ENCODE measurements at regions not wholly inside any gene's neighbourhood (a gene's known extent, or its start where the extent isn't known, plus 50 kb on each side); places are given as distances from the start of the nearest gene placed in this dataset.
"Not testable (repeated sequence)": the region's sequence is repeated elsewhere in the genome, so short reads cannot be mapped to it uniquely, and the experiment has no call there.

DNA sequence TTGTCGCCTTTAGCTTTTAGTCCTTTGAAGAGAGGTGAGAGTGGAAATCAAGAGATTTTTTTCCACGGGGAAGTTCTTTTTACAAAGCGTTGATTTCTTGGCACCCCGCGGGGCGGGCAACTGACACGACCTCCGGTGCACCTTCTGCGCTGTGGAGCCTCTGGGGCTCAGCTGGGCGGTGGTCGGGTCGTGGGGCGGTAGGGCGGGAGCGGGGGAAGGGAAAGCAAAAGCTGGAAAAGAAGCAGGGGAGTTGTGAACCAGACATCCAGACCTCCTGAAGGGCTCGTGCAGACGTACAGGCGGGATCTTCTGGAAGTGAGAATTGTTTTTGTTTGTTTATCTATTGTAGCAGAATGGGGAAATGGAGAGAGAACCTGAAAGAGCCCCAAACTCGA is 63.3 kb downstream of the PPIAL4A start:
- H3K9me3 ChIP-seq (ENCODE audit: control insufficient read depth, insufficient read depth, low read length); H3K4me1 ChIP-seq (ENCODE audit: control insufficient read depth, insufficient read depth, low read length); H3K4me3 ChIP-seq (ENCODE audit: low read length); H3K27me3 ChIP-seq (ENCODE audit: control insufficient read depth, insufficient read depth, low read length); DNase-seq (ENCODE audit: low read depth, low spot score); H3K36me3 ChIP-seq (ENCODE audit: control insufficient read depth, insufficient read depth, low read length); H3K27ac ChIP-seq (ENCODE audit: low read length): not testable (repeated sequence)
- no CpG with 5 or more reads among the region's 19 CpGs for WGBS (ENCODE audit: insufficient coverage, insufficient read length)

- WGBS (ENCODE audit: insufficient coverage, insufficient read length): no CpG with 5 or more reads among the region's 21 CpGs
- no peaks in the 10 kb centered on the region for H3K27me3 ChIP-seq (ENCODE audit: control insufficient read depth, insufficient read depth, low read length)
- no peak for DNase-seq (ENCODE audit: low read depth, low spot score)
- no peaks in the 10 kb centered on the region for H3K36me3 ChIP-seq (ENCODE audit: control insufficient read depth, insufficient read depth, low read length)
- H3K9me3 ChIP-seq (ENCODE audit: control insufficient read depth, insufficient read depth, low read length): no peaks in the 10 kb centered on the region
- H3K27ac ChIP-seq (ENCODE audit: low read length): no peak overlapping the region
- no peak overlapping the region for H3K4me3 ChIP-seq (ENCODE audit: low read length)
- no peaks in the 10 kb centered on the region for H3K4me1 ChIP-seq (ENCODE audit: control insufficient read depth, insufficient read depth, low read length)
Measured at GRCh38 chr1:120954736-120955135, 65.2 kb downstream of the PPIAL4A start.

DNA sequence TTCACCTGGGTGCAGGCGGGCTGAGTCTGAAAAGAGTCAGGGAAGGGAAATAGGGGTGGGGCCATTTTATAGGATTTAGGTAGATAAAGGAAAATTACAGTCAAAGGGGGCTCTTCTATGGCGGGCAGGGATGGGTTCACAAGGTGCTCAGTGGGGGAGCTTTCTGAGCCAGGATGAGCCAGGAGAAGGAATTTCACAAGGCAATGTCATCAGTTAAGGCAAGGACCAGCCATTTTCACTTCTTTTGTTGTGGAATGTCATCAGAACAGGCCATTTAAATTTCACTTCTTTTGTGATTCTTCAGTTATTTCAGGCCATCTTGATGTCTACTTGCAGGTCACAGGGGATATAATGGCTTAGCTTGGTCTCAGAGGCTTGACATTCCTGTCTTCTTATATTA is 66.4 kb downstream of the PPIAL4A start:
- H3K27me3 ChIP-seq (ENCODE audit: control insufficient read depth, insufficient read depth, low read length); H3K36me3 ChIP-seq (ENCODE audit: control insufficient read depth, insufficient read depth, low read length); H3K9me3 ChIP-seq (ENCODE audit: control insufficient read depth, insufficient read depth, low read length); H3K4me1 ChIP-seq (ENCODE audit: control insufficient read depth, insufficient read depth, low read length); H3K4me3 ChIP-seq (ENCODE audit: low read length); DNase-seq (ENCODE audit: low read depth, low spot score); H3K27ac ChIP-seq (ENCODE audit: low read length): not testable (repeated sequence)
- whole genome bisulfite sequencing (ENCODE audit: insufficient coverage, insufficient read length): no CpG with 5 or more reads among the region's 2 CpGs

GRCh38 chr1:120966018-120966417 is 76.4 kb downstream of the PPIAL4A start:
- DNase-seq (ENCODE audit: low read depth, low spot score); H3K9me3 ChIP-seq (ENCODE audit: control insufficient read depth, insufficient read depth, low read length); H3K4me1 ChIP-seq (ENCODE audit: control insufficient read depth, insufficient read depth, low read length); H3K4me3 ChIP-seq (ENCODE audit: low read length); H3K27ac ChIP-seq (ENCODE audit: low read length); H3K36me3 ChIP-seq (ENCODE audit: control insufficient read depth, insufficient read depth, low read length); H3K27me3 ChIP-seq (ENCODE audit: control insufficient read depth, insufficient read depth, low read length): not testable (repeated sequence)
- WGBS (ENCODE audit: insufficient coverage, insufficient read length): no CpG with 5 or more reads among the region's 5 CpGs

DNA sequence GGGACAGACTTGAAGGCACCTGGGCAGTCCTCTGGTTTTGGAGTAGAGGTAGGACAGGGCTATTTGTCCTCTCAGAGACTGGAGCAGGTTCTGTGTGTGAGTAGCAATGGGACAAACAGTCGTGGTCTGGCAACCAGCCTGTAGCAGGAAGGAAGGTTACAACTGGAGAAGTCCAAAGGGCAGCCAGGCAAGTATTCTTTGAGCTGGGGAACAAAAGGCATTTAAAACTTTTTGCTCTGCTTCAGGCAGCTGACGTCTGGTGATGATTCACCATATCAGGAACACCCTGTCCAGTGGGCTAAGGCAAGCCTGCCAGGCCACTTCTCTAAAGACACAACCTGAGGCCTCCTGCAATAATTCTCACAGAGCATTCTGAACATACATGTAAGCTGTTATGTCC is 83.3 kb downstream of the PPIAL4A start:
- H3K27ac ChIP-seq (ENCODE audit: low read length); H3K27me3 ChIP-seq (ENCODE audit: control insufficient read depth, insufficient read depth, low read length); H3K4me1 ChIP-seq (ENCODE audit: control insufficient read depth, insufficient read depth, low read length); H3K36me3 ChIP-seq (ENCODE audit: control insufficient read depth, insufficient read depth, low read length); H3K4me3 ChIP-seq (ENCODE audit: low read length); H3K9me3 ChIP-seq (ENCODE audit: control insufficient read depth, insufficient read depth, low read length); DNase-seq (ENCODE audit: low read depth, low spot score): not testable (repeated sequence)
- WGBS (ENCODE audit: insufficient coverage, insufficient read length): no CpG with 5 or more reads among the region's 2 CpGs

- H3K4me3 ChIP-seq (ENCODE audit: low read length); H3K27me3 ChIP-seq (ENCODE audit: control insufficient read depth, insufficient read depth, low read length); H3K27ac ChIP-seq (ENCODE audit: low read length); H3K4me1 ChIP-seq (ENCODE audit: control insufficient read depth, insufficient read depth, low read length); DNase-seq (ENCODE audit: low read depth, low spot score); H3K36me3 ChIP-seq (ENCODE audit: control insufficient read depth, insufficient read depth, low read length); H3K9me3 ChIP-seq (ENCODE audit: control insufficient read depth, insufficient read depth, low read length): not testable (repeated sequence)
- WGBS (ENCODE audit: insufficient coverage, insufficient read length): no CpG with 5 or more reads among the region's 4 CpGs
Measured at GRCh38 chr1:120973836-120974235, 84.3 kb downstream of the PPIAL4A start.

- not testable (repeated sequence) for H3K4me1 ChIP-seq (ENCODE audit: control insufficient read depth, insufficient read depth, low read length); H3K4me3 ChIP-seq (ENCODE audit: low read length); H3K27ac ChIP-seq (ENCODE audit: low read length); H3K9me3 ChIP-seq (ENCODE audit: control insufficient read depth, insufficient read depth, low read length); H3K36me3 ChIP-seq (ENCODE audit: control insufficient read depth, insufficient read depth, low read length); H3K27me3 ChIP-seq (ENCODE audit: control insufficient read depth, insufficient read depth, low read length); DNase-seq (ENCODE audit: low read depth, low spot score)
- WGBS (ENCODE audit: insufficient coverage, insufficient read length): no CpG with 5 or more reads among the region's 6 CpGs
Measured at GRCh38 chr1:120977279-120977678, 87.7 kb downstream of the PPIAL4A start.

- not testable (repeated sequence) for H3K4me1 ChIP-seq (ENCODE audit: control insufficient read depth, insufficient read depth, low read length); DNase-seq (ENCODE audit: low read depth, low spot score); H3K27ac ChIP-seq (ENCODE audit: low read length); H3K27me3 ChIP-seq (ENCODE audit: control insufficient read depth, insufficient read depth, low read length); H3K4me3 ChIP-seq (ENCODE audit: low read length); H3K9me3 ChIP-seq (ENCODE audit: control insufficient read depth, insufficient read depth, low read length); H3K36me3 ChIP-seq (ENCODE audit: control insufficient read depth, insufficient read depth, low read length)
- WGBS (ENCODE audit: insufficient coverage, insufficient read length): no CpG with 5 or more reads among the region's 3 CpGs
Measured at GRCh38 chr1:120981489-120982094, 92.0 kb downstream of the PPIAL4A start.

DNA sequence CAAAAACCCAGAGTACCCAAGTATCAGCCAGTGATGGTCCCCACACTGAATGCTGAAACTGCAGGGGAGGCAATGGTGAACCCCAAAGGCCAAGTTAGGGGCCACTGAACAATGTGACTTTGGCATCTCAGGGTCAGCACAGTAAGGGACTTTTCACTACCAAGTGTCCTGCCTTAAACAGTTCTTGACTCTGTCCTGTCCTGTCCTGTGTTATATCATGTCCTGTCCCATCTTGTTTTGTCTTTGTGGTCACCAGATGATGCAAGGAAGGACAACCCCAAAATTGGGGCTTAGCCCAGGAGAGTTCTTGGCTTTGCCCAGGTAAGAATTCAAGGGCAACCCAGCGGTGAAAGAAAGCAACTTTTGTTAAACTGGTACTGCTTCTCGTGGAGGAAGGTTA is 105.0 kb downstream of the PPIAL4A start:
- WGBS (ENCODE audit: insufficient coverage, insufficient read length): no CpG with 5 or more reads among the region's 2 CpGs
- not testable (repeated sequence) for H3K9me3 ChIP-seq (ENCODE audit: control insufficient read depth, insufficient read depth, low read length); H3K4me3 ChIP-seq (ENCODE audit: low read length); DNase-seq (ENCODE audit: low read depth, low spot score); H3K27me3 ChIP-seq (ENCODE audit: control insufficient read depth, insufficient read depth, low read length); H3K4me1 ChIP-seq (ENCODE audit: control insufficient read depth, insufficient read depth, low read length); H3K27ac ChIP-seq (ENCODE audit: low read length); H3K36me3 ChIP-seq (ENCODE audit: control insufficient read depth, insufficient read depth, low read length)

- not testable (repeated sequence) for DNase-seq (ENCODE audit: low read depth, low spot score); H3K4me3 ChIP-seq (ENCODE audit: low read length); H3K27me3 ChIP-seq (ENCODE audit: control insufficient read depth, insufficient read depth, low read length); H3K27ac ChIP-seq (ENCODE audit: low read length); H3K36me3 ChIP-seq (ENCODE audit: control insufficient read depth, insufficient read depth, low read length); H3K9me3 ChIP-seq (ENCODE audit: control insufficient read depth, insufficient read depth, low read length); H3K4me1 ChIP-seq (ENCODE audit: control insufficient read depth, insufficient read depth, low read length)
- no CpG with 5 or more reads among the region's 1 CpG for WGBS (ENCODE audit: insufficient coverage, insufficient read length)
Measured at GRCh38 chr1:120995025-120995424, 105.5 kb downstream of the PPIAL4A start.

GRCh38 chr1:121001090-121001726 is 111.6 kb downstream of the PPIAL4A start:
- WGBS (ENCODE audit: insufficient coverage, insufficient read length): no CpG with 5 or more reads among the region's 10 CpGs
- H3K27me3 ChIP-seq (ENCODE audit: control insufficient read depth, insufficient read depth, low read length); H3K4me1 ChIP-seq (ENCODE audit: control insufficient read depth, insufficient read depth, low read length); DNase-seq (ENCODE audit: low read depth, low spot score); H3K4me3 ChIP-seq (ENCODE audit: low read length); H3K36me3 ChIP-seq (ENCODE audit: control insufficient read depth, insufficient read depth, low read length); H3K9me3 ChIP-seq (ENCODE audit: control insufficient read depth, insufficient read depth, low read length); H3K27ac ChIP-seq (ENCODE audit: low read length): not testable (repeated sequence)

All from iPS DF 6.9 (cell line).